GM12873 (cell line): ENCODE measurements at regions not wholly inside any gene's neighbourhood (a gene's known extent, or its start where the extent isn't known, plus 50 kb on each side); places are given as distances from the start of the nearest gene placed in this dataset.

Experiments
- TF ChIP-seq, protein P1 (sequence below): IDR thresholded peaks from 2 replicates; pipeline ENCODE4 v1.5.1; 2012; ENCODE audit warnings: low read depth, mild to moderate bottlenecking, moderate library complexity, low read length, control low read depth; ENCODE audit not compliant: insufficient read depth; ENCODE audit errors: missing control alignments

DNA sequence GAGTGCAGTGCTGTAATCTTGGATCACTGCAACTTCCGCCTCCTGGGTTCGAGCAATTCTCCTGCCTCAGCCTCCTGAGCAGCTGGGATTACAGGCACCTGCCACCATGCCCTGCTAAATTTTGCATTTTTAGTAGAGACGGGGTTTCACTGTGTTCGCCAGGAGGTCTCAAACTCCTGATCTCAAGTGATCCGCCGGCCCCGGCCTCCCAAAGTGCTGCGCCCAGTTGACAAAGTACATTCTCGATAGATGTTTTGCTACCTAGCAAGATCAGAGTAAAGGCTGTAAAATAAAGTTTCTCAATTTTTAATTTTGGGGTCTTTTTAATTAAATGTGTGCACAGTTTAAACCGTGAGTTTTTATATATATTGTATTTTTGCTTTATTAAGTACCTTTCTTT, 248.9 kb downstream of the CCER1 start:
- TF ChIP-seq, protein P1, sequence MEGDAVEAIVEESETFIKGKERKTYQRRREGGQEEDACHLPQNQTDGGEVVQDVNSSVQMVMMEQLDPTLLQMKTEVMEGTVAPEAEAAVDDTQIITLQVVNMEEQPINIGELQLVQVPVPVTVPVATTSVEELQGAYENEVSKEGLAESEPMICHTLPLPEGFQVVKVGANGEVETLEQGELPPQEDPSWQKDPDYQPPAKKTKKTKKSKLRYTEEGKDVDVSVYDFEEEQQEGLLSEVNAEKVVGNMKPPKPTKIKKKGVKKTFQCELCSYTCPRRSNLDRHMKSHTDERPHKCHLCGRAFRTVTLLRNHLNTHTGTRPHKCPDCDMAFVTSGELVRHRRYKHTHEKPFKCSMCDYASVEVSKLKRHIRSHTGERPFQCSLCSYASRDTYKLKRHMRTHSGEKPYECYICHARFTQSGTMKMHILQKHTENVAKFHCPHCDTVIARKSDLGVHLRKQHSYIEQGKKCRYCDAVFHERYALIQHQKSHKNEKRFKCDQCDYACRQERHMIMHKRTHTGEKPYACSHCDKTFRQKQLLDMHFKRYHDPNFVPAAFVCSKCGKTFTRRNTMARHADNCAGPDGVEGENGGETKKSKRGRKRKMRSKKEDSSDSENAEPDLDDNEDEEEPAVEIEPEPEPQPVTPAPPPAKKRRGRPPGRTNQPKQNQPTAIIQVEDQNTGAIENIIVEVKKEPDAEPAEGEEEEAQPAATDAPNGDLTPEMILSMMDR, result no peak

DNA sequence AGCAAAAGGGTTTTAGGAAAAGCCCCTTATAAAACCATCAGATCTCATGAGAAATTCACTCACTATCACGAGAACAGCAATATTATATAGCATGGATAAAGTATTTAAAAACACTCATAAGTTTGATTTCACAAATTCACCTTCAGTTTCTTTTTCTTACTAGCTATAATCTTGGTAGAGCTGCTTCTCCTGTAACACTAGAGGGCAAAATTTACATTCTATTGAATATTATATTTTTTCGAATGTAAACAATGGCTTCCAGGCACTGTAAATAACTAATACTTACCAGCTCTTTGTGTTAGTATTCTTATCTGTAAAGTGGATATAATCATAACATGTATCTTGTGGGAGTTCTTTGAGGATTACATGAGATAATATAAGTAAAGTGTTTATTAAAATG, 259.6 kb downstream of the CCER1 start:
- TF ChIP-seq, protein P1, result no peak

DNA sequence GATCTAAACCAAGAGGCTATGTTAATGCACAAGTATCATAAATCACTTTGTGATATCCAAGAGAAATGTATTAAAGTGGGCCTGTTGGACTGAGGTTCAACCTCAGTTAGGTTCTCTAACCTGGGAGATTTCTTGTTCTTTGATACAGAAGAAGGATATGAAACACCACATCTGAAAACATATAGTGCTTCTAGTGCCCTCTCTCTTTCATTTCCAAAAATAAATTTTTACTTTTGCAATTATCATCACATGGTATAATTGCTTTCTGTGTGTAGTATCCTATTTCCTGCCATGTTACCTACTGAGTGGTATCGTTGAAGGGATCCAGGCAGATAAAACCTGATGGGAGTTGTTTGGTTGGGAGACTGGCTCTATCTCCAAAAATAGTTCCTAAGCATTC, 264.9 kb downstream of the CCER1 start:
- TF ChIP-seq, protein P1, result no peak

DNA sequence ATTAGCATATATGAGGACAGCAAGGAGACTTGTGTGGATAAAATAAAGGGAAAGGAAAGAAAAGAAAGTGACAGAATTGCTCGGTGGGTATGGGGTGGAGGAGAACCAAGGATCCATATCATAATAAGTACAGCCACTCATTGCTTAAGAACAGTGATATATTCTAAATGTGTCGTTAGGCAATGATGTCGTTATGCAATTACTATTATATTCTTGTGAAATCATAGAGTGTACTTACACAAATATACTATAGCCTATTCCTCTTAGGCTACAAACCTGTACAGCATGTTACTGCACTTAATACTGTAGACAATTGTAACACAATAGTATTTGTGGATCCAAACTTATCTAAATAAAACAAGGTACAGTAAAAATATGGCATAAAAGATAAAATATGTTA, 271.1 kb downstream of the CCER1 start:
- TF ChIP-seq, protein P1, result no peak

DNA sequence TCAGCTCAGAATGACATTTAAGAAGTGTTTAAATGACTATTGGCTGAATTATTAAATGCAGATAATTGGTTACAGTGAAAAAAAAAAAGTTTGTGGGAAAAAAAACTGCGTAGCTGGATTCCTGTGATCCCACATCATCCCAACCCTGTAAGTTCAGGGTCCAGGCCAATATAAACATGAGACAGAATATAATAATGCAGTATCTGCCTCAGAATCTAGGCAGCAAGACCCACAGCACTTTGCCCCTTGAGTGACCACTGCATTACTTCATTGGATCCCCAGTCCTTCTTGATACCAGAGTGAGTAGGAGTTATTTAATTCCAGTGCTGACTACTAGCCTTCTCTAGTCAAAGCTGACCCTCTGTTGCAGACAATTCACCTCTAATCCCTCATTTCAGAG, 272.6 kb downstream of the CCER1 start:
- TF ChIP-seq, protein P1, result no peak

DNA sequence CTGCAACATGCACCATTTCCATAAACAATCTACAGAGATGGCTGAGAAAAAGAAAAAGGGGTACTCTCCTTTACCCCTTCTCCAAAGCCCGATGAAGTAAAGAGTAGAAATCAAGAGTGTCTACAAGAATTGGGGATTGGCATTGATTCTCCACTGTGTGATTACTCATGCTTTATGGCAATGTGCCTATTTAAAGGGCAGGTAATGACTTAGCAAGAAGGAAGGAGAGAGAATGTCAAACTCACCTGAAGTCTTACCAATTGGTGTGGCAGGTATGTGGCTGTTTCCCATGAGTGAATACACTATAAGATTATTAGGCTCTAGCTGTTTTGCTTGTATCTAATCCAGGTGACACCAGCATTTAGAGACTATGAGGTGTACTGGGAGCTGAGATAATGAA, 275.3 kb downstream of the CCER1 start:
- TF ChIP-seq, protein P1, result no peak

DNA sequence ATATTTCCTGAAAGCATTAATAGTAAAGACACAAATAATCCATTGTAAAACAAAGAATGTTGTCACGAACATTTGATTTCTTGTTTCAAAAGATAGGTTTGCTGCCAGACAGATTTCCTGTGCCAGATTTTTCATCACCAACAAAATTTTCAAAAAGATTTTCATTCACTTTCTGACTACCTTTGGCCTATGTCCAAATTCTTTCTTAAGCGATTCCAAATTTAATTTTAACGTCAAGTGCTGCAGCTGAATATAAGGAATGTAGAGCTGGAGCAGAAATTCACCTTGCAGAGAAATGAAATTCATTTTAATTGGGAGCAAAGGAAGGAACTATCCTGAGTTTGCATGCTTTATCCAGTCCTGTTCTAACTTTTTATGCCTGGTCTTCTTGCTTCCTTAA, 277.4 kb downstream of the CCER1 start:
- TF ChIP-seq, protein P1, result no peak
